HG03520 (cell line): ENCODE measurements at regions not wholly inside any gene's neighbourhood (a gene's known extent, or its start where the extent isn't known, plus 50 kb on each side); places are given as distances from the start of the nearest gene placed in this dataset.
"Not testable (repeated sequence)": the region's sequence is repeated elsewhere in the genome, so short reads cannot be mapped to it uniquely, and the experiment has no call there.

Source experiments
- ATAC-seq: cut with Tn5 transposase; IDR thresholded peaks from one replicate; pipeline ENCODE4 v1.9.1; 2021; ENCODE audit warnings: mild to moderate bottlenecking, moderate library complexity; ENCODE audit not compliant: unreplicated experiment

DNA sequence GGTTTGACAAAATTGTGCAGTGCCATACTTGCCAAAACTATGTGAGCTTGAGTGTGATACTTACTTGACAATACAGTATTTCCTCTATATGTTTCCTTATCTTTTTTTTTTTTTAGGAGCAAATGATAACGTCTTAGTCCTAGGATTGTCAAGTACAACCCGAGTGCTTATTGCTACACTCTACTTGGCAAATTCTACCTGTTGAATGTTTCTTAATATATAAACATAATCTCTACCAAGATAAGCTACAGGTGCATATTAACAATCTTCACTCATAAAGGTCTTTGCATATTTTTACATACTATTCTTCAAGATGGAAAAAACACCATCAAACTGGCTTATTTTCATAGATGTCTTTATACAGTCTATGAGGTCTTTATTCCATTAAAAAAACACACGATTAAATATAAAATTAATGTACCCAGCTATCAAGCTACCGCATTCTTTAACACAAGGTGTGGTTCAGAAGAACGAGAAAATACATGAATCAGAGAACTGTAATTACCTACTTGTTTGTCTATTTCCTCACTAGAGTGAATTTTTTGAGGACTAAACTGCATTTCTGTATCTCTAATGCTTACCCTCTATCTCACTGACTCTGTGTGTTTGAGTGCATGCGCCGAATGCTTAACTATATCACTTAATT lies 76.1 kb upstream of the PDSS1 start:
- ATAC-seq: no peak

DNA sequence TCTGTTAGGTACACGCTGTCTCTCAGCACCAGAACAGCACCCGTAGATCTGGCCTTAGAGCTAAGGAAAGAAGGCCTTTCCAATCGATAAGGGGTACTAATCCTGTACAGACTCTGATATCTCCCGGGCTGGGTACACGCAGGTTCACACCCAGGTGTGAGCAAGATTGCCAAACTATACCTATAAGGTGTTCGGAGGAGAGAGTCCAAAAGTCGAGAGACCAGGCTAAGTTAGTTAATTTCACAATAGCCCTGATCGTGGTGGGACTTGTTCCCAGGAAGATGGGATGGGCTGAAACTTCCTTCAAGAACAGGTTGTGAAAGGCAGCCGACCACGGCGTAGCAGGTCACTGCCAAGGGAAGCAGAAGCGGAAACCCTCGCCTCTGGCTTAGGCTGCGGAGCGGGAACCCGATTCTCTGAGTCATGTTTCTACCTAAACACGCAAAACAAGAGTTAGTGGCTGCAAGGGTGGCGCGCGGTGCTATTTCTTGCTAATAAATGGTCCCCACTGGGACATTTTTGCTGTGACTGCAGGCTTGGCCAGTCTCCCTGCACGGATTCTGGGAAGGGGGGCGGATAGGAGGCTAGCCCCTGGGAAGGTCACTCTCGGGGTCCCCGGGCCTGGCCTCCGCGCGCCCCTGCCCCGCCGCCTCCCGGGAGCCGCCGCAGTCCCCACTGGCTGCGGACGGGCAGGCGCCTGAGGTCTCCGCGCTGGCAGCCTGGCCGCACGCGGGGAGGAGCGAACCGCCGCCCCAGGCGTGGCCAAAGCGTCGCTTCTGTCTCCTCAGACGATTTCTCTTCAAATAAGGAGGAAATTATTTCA lies 75.4 kb upstream of the PDSS1 start:
- no peak for ATAC-seq

GRCh38 chr10:26622891-26623290 lies 74.6 kb upstream of the PDSS1 start:
- no peak for ATAC-seq

- ATAC-seq: no peak
Observed at GRCh38 chr10:26624006-26624405, 73.5 kb upstream of the PDSS1 start.

- no peak for ATAC-seq
Observed at GRCh38 chr10:26626066-26626465, 71.4 kb upstream of the PDSS1 start.

- ATAC-seq: no peak
Observed at GRCh38 chr10:26627324-26627723, 70.2 kb upstream of the PDSS1 start.

DNA sequence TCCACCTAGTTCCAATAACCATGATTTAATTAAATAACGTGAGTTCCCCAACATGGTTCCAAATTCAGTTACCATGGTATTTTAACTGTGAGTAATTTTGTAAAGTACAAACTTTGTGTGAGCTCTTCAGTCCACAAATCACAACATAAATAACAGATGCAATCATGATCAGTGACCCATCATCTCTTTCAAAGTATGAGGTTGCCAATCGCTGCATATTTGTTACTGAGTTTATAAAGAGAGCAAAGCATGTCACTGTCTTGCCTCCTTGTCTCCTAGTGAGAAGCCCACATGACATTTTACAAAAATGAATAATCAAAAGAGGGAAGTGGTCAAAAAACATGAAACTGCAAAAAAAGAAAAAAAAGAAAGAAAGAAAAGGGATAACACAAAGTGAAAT lies 69.1 kb upstream of the PDSS1 start:
- ATAC-seq: peak; percentile 67

DNA sequence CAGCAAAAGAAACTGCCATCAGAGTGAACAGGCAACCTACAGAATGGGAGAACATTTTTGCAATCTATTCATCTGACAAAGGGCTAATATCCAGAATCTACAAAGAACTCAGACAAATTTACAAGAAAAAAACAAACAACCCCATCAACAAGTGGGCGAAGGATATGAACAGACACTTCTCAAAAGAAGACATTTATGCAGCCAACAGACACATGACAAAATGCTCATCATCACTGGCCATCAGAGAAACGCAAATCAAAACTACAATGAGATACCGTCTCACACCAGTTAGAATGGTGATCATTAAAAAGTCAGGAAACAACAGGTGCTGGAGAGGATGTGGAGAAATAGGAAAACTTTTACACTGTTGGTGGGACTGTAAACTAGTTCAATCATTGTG lies 65.3 kb upstream of the PDSS1 start:
- ATAC-seq: not testable (repeated sequence)

- not testable (repeated sequence) for ATAC-seq
Observed at GRCh38 chr10:26634111-26634510, 63.4 kb upstream of the PDSS1 start.

- ATAC-seq: no peak
Observed at GRCh38 chr10:26637521-26638275, 59.8 kb upstream of the PDSS1 start.

DNA sequence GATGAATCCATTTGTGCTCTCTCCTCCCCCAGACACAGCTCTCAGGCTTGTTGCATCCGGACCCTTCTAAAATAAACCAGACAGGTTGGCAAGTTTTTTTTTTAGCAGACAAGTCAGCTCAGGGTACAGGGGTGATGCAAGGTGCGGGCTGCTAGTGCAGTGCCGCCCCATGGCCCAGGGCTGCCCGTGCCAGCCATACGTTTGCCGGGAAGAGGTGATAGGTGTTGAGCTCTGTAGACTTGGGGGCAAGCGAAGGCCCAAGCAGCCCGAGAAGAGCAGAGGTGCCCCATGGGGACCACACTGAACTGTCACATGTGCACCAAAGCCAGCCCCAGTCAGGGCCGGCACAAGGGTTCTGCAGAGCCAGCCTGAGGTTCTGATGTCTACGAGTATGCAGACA lies 57.1 kb upstream of the PDSS1 start:
- no peak for ATAC-seq

- ATAC-seq: no peak
Observed at GRCh38 chr10:26642896-26643653, 54.4 kb upstream of the PDSS1 start.

DNA sequence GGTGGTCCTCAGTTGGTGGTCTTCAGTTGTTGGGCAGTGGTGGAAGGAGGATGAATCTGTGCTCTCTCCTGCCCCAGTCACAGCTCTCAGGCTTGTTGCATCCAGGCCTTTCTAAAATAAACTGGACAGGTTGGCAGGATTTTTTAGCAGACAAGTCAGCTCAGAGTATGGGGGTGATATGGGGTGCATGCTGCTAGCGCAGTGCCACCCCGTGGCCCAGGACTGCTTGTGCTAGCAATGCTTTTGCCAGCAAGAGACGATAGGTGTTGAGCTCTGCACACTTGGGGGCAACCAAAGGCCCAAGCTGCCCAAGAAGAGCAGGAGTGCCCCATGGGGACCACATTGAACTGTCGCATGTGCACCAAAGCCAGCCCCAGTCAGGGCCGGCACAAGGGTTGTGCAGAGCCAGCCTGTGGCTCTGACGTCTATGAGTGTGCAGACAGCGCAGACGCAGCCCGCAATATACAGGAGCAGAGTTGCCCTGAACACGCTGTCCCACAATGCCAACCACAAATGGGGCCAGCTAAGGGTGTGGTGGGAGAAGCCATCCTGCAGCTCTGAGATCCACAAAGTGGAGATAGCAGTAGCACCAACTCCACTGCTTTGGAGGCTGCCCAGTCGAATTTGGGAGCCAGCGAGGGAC lies 49.8 kb upstream of the PDSS1 start:
- ATAC-seq: no peak
